ENCODE measurements at regions not wholly inside any gene's neighbourhood (a gene's known extent, or its start where the extent isn't known, plus 50 kb on each side); places are given as distances from the start of the nearest gene placed in this dataset.

DNA sequence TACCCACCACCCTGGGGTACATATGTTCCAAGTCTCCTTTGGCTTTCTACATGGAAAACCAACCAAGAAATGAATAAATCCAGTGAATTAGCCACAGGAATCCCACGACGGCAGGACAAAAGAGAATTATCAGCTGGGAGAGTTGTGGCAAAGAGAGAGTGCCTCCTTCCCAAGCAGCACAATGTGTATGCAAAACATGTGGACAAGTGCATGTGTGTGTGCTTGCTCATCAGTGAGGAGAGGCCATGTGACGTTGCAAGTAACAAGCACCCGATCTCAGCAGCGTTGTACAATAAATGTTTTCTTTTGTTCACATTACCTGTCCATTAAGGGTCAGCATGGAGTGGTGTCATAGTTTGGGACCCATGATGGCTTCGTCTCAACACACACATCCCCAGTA, 50.0 kb upstream of the EMX2 start:
- no peaks in the 10 kb centered on the region for H3K36me3 Mint-ChIP-seq
- H3K27ac Mint-ChIP-seq = no peak overlapping the region
- no peak overlapping the region for H3K4me3 Mint-ChIP-seq
- CTCF ChIA-PET = interaction anchor here (2.4 to 2.8 kb wide), 2 partner anchors 50 to 276 kb away, joined by 6 to 12 read pairs; no protein-coding TSS in a partner anchor
- no peaks in the 10 kb centered on the region for H3K9me3 Mint-ChIP-seq
- POLR2A ChIA-PET = no interaction called here
- peaks cover 7% of the 10 kb centered on the region; the same call in 1 of the 2 replicates for H3K4me1 Mint-ChIP-seq
- no peak for TF ChIP-seq FOXP4 (CRISPR knock-in tag; IDR thresholded peaks at IDR 0.05)
- no peak for TF ChIP-seq ZBTB21 (CRISPR knock-in tag; IDR thresholded peaks at IDR 0.05; ENCODE audit: borderline replicate concordance)
- TF ChIP-seq, protein P1, sequence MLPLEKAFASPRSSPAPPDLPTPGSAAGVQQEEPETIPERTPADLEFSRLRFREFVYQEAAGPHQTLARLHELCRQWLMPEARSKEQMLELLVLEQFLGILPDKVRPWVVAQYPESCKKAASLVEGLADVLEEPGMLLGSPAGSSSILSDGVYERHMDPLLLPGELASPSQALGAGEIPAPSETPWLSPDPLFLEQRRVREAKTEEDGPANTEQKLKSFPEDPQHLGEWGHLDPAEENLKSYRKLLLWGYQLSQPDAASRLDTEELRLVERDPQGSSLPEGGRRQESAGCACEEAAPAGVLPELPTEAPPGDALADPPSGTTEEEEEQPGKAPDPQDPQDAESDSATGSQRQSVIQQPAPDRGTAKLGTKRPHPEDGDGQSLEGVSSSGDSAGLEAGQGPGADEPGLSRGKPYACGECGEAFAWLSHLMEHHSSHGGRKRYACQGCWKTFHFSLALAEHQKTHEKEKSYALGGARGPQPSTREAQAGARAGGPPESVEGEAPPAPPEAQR (CRISPR knock-in tag; IDR thresholded peaks at IDR 0.05) = no peak
- TF ChIP-seq E2F1 (CRISPR knock-in tag; IDR thresholded peaks at IDR 0.05) = no peak
- DNase-seq (ENCODE audit: low spot score) (no peak), ATAC-seq (no peak)
- H3K27me3 Mint-ChIP-seq (ENCODE audit: low read depth) = peaks cover 35% of the 10 kb centered on the region

GRCh38 chr10:117488004-117488403, 54.5 kb upstream of the EMX2 start:
- Mint-ChIP-seq H3K36me3 (no peaks in the 10 kb centered on the region), H3K27ac (no peak overlapping the region), H3K4me1 (0 out of 2 replicates have a peak, but pooled peaks cover 4% of the 10 kb centered on the region), H3K9me3 (no peaks in the 10 kb centered on the region), H3K4me3 (no peak overlapping the region), H3K27me3 (ENCODE audit: low read depth) (peaks cover 2% of the 10 kb centered on the region; the same call in 1 of the 2 replicates)
- ChIA-PET CTCF (interaction anchor here (1.4 kb wide), 1 partner anchor 45 kb away, joined by 3 read pairs; no protein-coding TSS in a partner anchor), POLR2A (no interaction called here)
- no peak for DNase-seq (ENCODE audit: low spot score)
- TF ChIP-seq MXD4 (CRISPR knock-in tag; IDR thresholded peaks at IDR 0.05; ENCODE audit: borderline replicate concordance) (no peak), CREB1 (CRISPR knock-in tag; IDR thresholded peaks at IDR 0.05) (no peak), NR2C2 (CRISPR knock-in tag; IDR thresholded peaks at IDR 0.05) (no peak), NFE2L1 (CRISPR knock-in tag; IDR thresholded peaks at IDR 0.05) (no peak), FOXK1 (CRISPR knock-in tag; IDR thresholded peaks at IDR 0.05) (no peak), ZNF416 (CRISPR knock-in tag; IDR thresholded peaks at IDR 0.05) (no peak), ZNF138 (CRISPR knock-in tag; conservative IDR thresholded peaks at IDR 0.05) (no peak), ZNF671 (CRISPR knock-in tag; IDR thresholded peaks at IDR 0.05) (no peak)
- TF ChIP-seq, protein P2, sequence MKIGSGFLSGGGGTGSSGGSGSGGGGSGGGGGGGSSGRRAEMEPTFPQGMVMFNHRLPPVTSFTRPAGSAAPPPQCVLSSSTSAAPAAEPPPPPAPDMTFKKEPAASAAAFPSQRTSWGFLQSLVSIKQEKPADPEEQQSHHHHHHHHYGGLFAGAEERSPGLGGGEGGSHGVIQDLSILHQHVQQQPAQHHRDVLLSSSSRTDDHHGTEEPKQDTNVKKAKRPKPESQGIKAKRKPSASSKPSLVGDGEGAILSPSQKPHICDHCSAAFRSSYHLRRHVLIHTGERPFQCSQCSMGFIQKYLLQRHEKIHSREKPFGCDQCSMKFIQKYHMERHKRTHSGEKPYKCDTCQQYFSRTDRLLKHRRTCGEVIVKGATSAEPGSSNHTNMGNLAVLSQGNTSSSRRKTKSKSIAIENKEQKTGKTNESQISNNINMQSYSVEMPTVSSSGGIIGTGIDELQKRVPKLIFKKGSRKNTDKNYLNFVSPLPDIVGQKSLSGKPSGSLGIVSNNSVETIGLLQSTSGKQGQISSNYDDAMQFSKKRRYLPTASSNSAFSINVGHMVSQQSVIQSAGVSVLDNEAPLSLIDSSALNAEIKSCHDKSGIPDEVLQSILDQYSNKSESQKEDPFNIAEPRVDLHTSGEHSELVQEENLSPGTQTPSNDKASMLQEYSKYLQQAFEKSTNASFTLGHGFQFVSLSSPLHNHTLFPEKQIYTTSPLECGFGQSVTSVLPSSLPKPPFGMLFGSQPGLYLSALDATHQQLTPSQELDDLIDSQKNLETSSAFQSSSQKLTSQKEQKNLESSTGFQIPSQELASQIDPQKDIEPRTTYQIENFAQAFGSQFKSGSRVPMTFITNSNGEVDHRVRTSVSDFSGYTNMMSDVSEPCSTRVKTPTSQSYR (CRISPR knock-in tag; IDR thresholded peaks at IDR 0.05) = no peak
- TF ChIP-seq, protein P3, sequence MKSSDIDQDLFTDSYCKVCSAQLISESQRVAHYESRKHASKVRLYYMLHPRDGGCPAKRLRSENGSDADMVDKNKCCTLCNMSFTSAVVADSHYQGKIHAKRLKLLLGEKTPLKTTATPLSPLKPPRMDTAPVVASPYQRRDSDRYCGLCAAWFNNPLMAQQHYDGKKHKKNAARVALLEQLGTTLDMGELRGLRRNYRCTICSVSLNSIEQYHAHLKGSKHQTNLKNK (CRISPR knock-in tag; IDR thresholded peaks at IDR 0.05) = no peak
- no peak for ATAC-seq

- Mint-ChIP-seq H3K27me3 (ENCODE audit: low read depth) (peaks cover 7% of the 10 kb centered on the region), H3K27ac (no peak overlapping the region), H3K9me3 (no peaks in the 10 kb centered on the region), H3K4me1 (0 out of 2 replicates have a peak, but pooled peaks cover 4% of the 10 kb centered on the region), H3K4me3 (no peak overlapping the region), H3K36me3 (no peaks in the 10 kb centered on the region)
- CTCF ChIA-PET = interaction anchor here (0.7 to 2.9 kb wide), 3 partner anchors 10 to 269 kb away, joined by 3 to 10 read pairs (median 5); no protein-coding TSS in a partner anchor
- DNase-seq (ENCODE audit: low spot score) (no peak), ATAC-seq (no peak)
- POLR2A ChIA-PET = no interaction called here
- no peak for TF ChIP-seq GABPB1 (CRISPR knock-in tag; IDR thresholded peaks at IDR 0.05)
- no peak for TF ChIP-seq ZNF121 (CRISPR knock-in tag; IDR thresholded peaks at IDR 0.05)
- TF ChIP-seq ZNF232 (CRISPR knock-in tag; IDR thresholded peaks at IDR 0.05) = no peak
- TF ChIP-seq SP1 (CRISPR knock-in tag; conservative IDR thresholded peaks at IDR 0.05) = no peak
- TF ChIP-seq ELF4 (CRISPR knock-in tag; IDR thresholded peaks at IDR 0.05; ENCODE audit: low read depth) = no peak
- TF ChIP-seq NFATC4 (CRISPR knock-in tag; IDR thresholded peaks at IDR 0.05) = no peak
- no peak for TF ChIP-seq ERG (CRISPR knock-in tag; IDR thresholded peaks at IDR 0.05)
- TF ChIP-seq, protein P4, sequence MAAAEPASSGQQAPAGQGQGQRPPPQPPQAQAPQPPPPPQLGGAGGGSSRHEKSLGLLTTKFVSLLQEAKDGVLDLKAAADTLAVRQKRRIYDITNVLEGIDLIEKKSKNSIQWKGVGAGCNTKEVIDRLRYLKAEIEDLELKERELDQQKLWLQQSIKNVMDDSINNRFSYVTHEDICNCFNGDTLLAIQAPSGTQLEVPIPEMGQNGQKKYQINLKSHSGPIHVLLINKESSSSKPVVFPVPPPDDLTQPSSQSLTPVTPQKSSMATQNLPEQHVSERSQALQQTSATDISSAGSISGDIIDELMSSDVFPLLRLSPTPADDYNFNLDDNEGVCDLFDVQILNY (CRISPR knock-in tag; IDR thresholded peaks at IDR 0.05) = no peak
Measured at GRCh38 chr10:117486606-117487005, 55.9 kb upstream of the EMX2 start.
